NB4 (cell line): ENCODE measurements at regions not wholly inside any gene's neighbourhood (a gene's known extent, or its start where the extent isn't known, plus 50 kb on each side); places are given as distances from the start of the nearest gene placed in this dataset.
A peak's percentile ranks its signal among the peaks of the same experiment; 100 is the strongest.
"Not testable (repeated sequence)": the region's sequence is repeated elsewhere in the genome, so short reads cannot be mapped to it uniquely, and the experiment has no call there.

Source experiments
- CTCF ChIP-seq: IDR thresholded peaks from one replicate; pipeline ENCODE4 v1.5.1; 2012; ENCODE audit warnings: low read depth, low read length
- MAX ChIP-seq: IDR thresholded peaks from 2 replicates; pipeline ENCODE4 v1.6.1; 2011; ENCODE audit warnings: low read depth, low read length
- POLR2A ChIP-seq: IDR thresholded peaks from 2 replicates; pipeline ENCODE4 v1.6.1; 2011; ENCODE audit warnings: mild to moderate bottlenecking; ENCODE audit not compliant: insufficient read length; ENCODE audit errors: extremely low read depth

- peak; percentile 8 for TF ChIP-seq CTCF
- not testable (repeated sequence) for TF ChIP-seq POLR2A, MAX
Observed at GRCh38 chr4:188391349-188391748, 252.1 kb downstream of the TRIML1 start.
